AG09309 (cell line): ENCODE measurements at regions not wholly inside any gene's neighbourhood (a gene's known extent, or its start where the extent isn't known, plus 50 kb on each side); places are given as distances from the start of the nearest gene placed in this dataset.
"Not testable (repeated sequence)": the region's sequence is repeated elsewhere in the genome, so short reads cannot be mapped to it uniquely, and the experiment has no call there.

Experiments
- DNase-seq: peaks from one replicate; pipeline ENCODE4 v3.0.0-alpha.2; 2010; ENCODE audit warnings: low read depth
- H3K4me3 ChIP-seq: 2 replicates; pipeline ENCODE4 v1.5.1; 2011; ENCODE audit warnings: mild to moderate bottlenecking, low read depth, low read length, moderate library complexity; ENCODE audit not compliant: control insufficient read depth
- TF ChIP-seq, protein P1 (sequence below): IDR thresholded peaks from 2 replicates; pipeline ENCODE4 v1.5.1; 2011; ENCODE audit warnings: mild to moderate bottlenecking, low read depth, low read length, inconsistent platforms; ENCODE audit not compliant: insufficient read depth, control insufficient read depth; ENCODE audit errors: missing control alignments

DNA sequence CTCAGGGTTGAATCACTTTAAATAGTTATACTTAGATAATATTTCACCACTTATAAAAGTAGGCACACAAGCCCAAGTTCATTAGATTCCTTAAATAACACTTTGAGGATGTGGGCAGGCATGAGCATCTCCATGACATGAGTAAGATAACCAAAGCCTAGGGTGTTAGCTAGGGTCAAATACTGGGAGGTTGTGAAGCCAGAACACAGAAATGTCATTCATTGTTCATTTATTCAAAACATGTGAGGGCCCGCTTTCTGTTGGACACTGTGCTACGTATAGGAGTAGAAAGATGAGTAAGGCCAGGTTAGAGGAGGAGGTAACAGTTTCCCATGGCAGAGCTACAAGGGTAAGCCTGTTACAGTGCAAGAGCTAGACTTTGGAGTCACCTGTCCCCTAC, 93.5 kb upstream of the NEDD4L start:
- no peak for DNase-seq
- H3K4me3 ChIP-seq, result no peak overlapping the region
- TF ChIP-seq, protein P1, sequence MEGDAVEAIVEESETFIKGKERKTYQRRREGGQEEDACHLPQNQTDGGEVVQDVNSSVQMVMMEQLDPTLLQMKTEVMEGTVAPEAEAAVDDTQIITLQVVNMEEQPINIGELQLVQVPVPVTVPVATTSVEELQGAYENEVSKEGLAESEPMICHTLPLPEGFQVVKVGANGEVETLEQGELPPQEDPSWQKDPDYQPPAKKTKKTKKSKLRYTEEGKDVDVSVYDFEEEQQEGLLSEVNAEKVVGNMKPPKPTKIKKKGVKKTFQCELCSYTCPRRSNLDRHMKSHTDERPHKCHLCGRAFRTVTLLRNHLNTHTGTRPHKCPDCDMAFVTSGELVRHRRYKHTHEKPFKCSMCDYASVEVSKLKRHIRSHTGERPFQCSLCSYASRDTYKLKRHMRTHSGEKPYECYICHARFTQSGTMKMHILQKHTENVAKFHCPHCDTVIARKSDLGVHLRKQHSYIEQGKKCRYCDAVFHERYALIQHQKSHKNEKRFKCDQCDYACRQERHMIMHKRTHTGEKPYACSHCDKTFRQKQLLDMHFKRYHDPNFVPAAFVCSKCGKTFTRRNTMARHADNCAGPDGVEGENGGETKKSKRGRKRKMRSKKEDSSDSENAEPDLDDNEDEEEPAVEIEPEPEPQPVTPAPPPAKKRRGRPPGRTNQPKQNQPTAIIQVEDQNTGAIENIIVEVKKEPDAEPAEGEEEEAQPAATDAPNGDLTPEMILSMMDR, result no peak

DNA sequence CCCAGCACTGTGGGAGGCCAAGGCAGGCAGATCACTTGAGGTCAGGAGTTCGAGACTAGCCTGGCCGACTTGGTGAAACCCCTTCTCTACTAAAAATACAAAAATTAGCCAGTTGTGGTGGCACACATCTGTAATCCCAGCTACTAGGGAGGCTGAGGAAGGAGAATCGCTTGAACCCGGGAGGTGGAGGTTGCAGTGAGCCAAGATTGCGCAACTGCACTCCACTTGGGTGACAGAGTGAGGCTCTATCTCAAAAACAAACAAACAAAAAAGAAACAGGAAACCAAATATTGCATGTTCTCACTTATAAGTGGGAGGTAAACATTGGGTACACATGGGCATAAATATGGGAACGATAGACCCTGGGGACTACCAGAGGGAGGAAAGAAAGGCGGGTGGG, 94.7 kb upstream of the NEDD4L start:
- not testable (repeated sequence) for H3K4me3 ChIP-seq, DNase-seq

DNA sequence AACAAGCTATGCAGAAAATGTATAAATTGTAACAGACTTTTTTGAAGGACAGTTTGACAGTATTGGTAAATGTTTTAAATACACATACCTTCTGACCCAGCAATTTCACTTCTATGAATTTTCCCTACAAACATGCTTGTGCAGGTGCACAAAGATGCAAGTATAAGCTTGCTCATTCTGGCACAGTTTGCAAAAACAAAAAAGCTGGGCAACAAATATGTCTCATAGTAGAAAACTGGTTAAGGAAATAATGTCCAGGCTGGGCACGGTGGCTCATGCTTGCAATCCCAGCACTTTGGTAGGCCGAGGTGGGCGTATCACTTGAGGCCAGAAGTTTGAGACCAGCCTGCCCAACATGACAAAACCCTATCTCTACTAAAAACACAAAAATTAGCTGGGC, 96.9 kb upstream of the NEDD4L start:
- no peak overlapping the region for H3K4me3 ChIP-seq
- no peak for DNase-seq
- TF ChIP-seq, protein P1, result no peak

DNA sequence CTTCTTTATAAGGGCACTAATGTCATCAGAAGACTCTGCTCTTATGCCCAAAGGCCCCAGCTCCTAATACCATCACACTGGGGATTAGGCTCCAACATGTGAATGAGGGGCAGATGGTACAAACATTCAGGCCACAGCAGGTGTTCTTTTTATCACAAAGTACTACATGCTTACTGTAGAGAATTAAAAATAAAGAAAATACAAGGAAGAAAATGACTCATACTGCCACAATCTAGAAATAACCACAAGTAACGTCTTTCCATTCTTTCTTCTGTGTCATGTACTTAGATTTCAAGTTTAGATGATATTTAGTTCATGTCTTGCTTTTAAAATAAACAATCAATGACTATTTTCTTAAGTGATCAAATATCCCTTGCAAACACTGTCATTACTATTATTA, 100.3 kb upstream of the NEDD4L start:
- H3K4me3 ChIP-seq, result no peak overlapping the region
- TF ChIP-seq, protein P1, result no peak
- no peak for DNase-seq

DNA sequence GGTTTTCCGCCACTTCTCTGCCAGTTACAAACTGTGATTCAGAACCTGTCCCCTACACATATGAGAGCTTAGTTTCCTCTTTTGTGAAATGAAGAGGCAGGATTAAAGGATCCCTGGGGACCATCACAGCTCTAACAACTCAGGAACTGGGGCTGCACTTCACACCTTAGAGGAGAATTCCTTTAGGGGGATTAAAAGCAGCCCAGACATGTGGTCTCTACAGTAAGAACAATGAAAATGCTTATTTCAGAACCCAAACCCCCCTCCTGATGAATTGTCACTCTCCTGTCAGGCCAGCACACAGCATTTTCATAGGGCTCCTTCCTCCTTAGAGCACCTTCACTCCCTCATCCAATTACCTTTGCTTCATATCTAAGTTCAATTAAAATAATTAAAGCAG, 101.5 kb upstream of the NEDD4L start:
- TF ChIP-seq, protein P1, result no peak
- H3K4me3 ChIP-seq, result no peak overlapping the region
- DNase-seq, result no peak

DNA sequence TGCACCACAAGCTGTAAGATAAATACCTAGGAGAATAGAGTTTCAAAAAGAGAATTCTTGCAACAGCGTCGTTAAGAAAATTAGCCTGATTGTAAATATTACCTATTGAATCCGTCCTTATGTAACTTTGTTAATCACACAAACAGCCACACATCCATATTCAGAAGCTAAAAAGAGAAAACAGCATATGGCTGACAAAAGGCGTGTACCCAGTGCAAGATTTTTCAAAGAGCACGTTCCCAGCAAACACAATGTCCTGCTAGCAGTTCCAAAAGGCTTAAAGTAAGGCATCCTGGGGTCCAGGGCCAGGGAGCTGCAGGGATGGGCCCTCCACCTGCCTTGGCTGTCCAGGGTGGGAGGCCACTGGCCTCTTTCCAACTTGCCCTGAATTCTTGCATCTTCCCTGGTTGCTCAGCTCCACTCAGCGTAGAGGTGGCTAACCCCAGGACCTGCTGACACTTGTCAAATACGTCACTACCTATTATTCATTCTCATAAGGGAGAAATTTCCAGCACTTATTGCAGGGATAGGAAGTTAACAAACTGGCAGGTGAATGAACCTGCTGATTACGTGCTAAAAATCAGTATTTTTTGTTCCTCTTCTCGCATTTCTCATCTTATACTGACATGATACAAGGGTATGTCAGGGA, 102.1 kb upstream of the NEDD4L start:
- no peak overlapping the region for H3K4me3 ChIP-seq
- TF ChIP-seq, protein P1, result no peak
- no peak for DNase-seq

DNA sequence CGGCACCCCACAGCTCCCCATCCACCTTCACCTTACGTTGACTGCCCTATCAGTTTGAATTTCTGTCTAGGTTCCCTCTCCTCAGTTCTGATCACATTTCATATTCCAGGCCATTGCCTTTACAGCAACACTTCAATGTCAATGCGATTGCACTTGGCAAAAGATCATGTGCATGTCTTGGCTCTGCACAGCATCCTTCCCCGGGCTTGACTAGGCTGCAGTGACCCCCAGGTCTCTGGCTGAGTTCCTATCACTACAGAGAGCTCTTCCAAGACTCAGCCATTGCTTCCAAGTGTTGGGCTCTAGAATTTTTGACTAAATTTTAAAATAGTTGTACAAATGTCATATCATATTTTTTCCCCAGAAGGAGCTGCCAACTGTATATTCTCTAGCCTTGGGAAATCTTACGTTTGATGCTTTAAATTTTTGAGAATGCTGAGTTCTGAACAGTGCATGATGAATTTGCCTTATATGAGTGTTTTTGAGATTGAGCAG, 103.8 kb upstream of the NEDD4L start:
- H3K4me3 ChIP-seq, result no peak overlapping the region
- no peak for DNase-seq
- TF ChIP-seq, protein P1, result no peak

DNA sequence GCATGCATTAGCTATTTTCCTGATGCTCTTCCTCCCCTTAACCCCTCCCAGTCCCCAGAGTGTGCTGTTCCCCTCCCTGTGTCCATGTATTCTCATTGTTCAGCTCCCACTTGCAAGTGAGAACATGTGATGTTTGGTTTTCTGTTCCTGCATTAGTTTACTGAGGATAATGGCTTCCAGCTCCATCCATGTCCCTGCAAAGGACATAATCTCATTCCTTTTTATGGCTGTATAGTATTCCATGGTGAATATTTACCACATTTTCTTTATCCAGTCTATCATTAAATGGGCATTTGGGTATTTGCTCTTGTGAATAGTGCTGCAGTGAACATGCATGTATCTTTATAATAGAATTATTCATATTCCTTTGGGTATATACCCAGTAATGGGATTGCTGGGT, 109.7 kb upstream of the NEDD4L start:
- not testable (repeated sequence) for DNase-seq, H3K4me3 ChIP-seq
